ENCODE measurements at regions not wholly inside any gene's neighbourhood (a gene's known extent, or its start where the extent isn't known, plus 50 kb on each side); places are given as distances from the start of the nearest gene placed in this dataset.

GRCh38 chr4:163622379-163623035, 128.0 kb downstream of the TMA16 start:
- no peak for DNase-seq (ENCODE audit: low spot score)

- no peak for DNase-seq (ENCODE audit: low spot score)
Measured at GRCh38 chr4:163623787-163624186, 129.3 kb downstream of the TMA16 start.

DNA sequence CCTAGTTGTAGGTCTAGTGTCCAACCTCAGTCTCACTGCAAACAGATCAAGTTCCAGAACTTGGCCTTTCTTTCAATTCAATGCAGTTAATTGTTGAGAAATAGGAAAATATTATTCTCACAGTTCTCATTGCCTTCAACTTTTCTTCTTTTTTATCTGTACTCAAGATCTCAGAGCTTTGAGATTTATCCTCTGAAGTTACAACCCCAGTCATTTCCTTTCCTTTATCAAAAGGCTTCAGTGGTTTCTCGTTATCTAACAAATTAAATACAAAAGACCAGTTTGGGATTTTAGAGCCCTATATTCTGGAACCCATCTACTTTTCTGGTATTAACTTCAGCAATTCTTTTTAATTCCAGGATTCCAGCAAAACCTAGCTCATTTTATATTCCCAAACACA, 130.2 kb downstream of the TMA16 start:
- no peak for DNase-seq (ENCODE audit: low spot score)

- DNase-seq (ENCODE audit: low spot score): no peak
Measured at GRCh38 chr4:163631288-163631687, 136.8 kb downstream of the TMA16 start.

GRCh38 chr4:163638909-163639308, 144.4 kb downstream of the TMA16 start:
- no peak for DNase-seq (ENCODE audit: low spot score)

- DNase-seq (ENCODE audit: low spot score): no peak
Measured at GRCh38 chr4:163649557-163650091, 155.1 kb downstream of the TMA16 start.

- no peak for DNase-seq (ENCODE audit: low spot score)
Measured at GRCh38 chr4:163651761-163652160, 157.3 kb downstream of the TMA16 start.

DNA sequence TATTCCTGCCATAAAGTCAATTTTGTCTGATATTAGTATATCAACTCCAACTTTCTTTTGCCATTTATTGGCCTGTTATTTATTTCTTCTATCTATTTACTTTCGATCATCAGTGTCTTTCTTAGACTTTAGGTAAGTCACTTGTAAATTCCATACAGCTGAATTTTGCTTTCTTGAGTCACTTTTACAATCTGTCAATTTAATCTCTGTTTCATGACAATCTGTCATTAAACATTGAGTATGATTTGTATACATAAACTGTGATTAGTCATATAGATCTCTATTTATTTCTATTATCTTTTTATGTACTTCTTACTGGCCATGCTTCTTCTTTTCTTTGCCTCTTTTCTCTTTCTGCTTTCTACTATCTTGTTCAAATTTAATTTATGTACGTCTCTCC, 160.1 kb downstream of the TMA16 start:
- DNase-seq (ENCODE audit: low spot score): no peak

DNA sequence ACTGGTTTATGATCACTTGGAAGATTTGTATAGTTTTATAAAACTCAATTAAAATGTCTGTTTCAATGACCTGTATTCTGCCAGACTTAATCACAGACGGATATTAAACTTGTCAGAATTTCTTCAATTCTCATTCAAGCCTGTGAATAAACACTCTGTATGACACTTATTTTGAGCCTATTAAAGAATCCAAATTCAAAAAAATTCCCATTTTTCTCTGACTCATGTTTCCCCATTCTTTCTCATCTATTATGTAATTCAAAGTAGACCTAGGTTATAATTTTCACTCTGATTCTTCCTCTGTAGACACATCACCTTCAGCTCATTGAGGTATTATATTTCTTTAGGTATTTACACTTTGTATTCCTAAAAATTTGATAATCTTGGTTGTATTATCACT, 166.1 kb downstream of the TMA16 start:
- DNase-seq (ENCODE audit: low spot score): no peak

GRCh38 chr4:163662768-163663167, 168.3 kb downstream of the TMA16 start:
- DNase-seq (ENCODE audit: low spot score): no peak

GRCh38 chr4:163663454-163664225, 169.2 kb downstream of the TMA16 start:
- no peak for DNase-seq (ENCODE audit: low spot score)

- DNase-seq (ENCODE audit: low spot score): no peak
Measured at GRCh38 chr4:163665101-163665500, 170.6 kb downstream of the TMA16 start.

DNA sequence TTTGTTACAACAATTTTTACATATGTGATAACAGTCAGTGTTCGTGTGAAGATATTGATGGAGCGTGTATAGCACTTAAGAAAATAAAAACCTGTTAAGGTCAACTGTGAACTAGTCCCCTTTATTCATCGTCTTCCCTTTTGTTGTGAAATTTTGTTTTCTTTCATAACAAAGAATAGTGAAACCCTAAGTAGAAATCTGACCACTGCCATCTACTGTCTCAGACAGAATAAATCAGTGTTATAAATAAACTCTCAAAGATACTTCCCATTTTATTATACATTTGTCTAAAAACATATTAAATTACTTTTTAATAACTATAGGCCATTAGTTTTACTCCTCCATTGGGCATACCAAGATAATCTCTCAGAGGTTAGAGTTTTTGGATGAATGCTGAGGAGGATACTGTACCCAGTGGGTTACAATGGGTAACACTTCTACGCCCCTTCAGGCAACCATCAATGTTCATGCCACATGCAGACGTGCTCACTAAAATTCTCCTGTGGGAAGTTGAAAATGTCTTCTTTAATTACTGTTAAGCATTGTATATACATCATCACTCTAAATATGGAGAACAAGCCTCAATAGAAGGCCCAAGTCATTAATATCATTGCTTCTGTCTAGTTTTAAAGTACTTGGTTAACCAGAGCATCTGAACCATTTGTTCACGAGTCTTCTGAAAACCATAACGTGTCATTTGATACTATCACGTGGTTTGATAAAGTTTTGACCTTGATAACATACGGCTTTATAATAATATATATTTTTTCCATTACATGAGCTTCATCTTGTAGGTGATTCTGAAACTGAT, 171.2 kb downstream of the TMA16 start:
- DNase-seq (ENCODE audit: low spot score): no peak

- no peak for DNase-seq (ENCODE audit: low spot score)
Measured at GRCh38 chr4:163666332-163666873, 171.9 kb downstream of the TMA16 start.

- no peak for DNase-seq (ENCODE audit: low spot score)
Measured at GRCh38 chr4:163672751-163673150, 178.3 kb downstream of the TMA16 start.

DNA sequence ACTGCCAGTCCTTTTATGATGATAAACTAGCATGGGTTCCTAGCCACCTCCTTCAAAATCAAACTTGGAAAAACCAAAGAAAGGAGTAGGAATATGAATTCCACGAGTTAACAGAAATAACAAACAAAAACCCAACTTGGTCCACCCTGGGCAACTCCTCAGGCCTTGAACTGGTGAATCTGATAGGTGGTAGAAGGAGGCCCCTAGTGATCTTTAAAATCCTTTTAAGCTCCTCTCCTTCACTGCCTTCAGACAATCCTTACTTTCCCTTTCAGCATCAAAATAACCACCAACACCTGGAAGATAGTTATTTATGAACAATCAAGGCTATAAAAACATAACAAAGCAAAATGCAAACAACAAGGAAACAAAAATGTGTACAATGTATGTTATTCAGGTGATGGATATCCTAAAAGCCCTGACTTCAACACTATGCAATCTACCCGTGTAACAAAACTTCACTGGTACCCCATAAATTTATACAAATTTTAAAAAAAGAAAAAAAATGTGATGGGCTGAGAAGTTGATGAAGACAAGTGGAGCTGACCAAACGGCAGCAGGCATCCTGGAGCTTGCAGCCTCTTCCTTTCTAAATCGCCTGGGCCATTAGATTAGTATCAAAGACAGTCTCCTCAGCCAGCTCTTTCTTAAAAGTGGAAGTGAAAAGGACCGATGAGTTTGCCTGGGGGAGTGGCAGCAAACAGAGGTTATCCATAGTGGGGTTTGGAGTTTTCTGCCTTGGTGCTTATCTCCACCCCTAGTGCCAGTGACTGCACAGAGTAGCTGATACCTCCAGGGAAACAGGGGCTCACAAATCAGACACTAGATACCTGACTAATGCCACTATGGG, 179.6 kb downstream of the TMA16 start:
- no peak for DNase-seq (ENCODE audit: low spot score)

GRCh38 chr4:163679189-163679588, 184.7 kb downstream of the TMA16 start:
- DNase-seq (ENCODE audit: low spot score): no peak

DNA sequence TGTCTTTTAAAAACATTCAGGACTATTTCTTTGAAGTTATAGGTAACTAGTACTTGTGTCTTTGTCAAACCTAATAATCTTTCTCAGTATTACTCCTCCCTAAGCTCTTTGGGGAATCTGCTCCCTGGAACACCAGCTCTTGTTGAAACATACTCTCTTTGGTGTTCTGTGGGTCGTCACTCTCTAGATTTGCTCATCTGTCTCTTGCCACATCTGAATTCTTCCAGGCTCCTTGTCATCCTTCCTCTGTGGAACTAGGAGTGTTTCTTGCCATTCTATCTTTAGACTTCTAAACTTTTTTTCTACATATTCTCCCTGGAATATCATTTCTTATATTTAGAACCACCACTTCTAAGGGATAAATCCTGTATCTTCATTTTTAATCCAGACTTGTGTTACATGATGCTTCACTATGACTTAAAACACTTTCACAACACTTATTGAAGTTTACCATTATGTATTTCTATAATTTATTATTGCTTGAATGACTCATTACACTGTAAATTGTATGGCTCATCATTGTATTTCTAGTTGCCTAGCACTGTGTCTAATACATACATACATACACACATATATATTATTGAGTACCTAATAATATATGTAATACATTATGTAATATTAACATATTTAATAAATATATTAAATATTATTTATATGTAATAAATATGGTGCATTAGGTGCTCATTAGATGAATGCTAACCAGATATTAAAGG, 186.1 kb downstream of the TMA16 start:
- DNase-seq (ENCODE audit: low spot score): no peak

- peak; percentile 55 for DNase-seq (ENCODE audit: low spot score)
Measured at GRCh38 chr4:163681208-163681821, 186.8 kb downstream of the TMA16 start.

DNA sequence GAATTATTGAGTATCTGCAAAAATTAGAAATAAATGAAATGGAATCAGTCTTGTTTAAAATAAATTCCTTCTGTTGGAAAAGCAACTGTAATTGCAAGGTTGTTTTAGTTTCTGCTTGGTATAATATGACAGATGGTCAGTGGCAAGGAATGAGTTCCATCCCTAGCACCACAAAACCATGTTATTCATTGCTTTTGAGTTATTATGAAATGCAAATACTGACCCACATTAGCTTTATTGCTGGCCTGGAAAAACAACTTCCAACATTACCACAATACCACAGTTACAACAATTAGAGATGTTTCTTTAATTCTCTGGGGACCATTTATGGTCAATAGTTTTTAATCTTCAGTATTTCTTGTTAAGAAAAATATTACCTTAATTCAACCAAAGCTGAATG, 194.4 kb downstream of the TMA16 start:
- DNase-seq (ENCODE audit: low spot score): no peak
